ENCODE measurements at regions not wholly inside any gene's neighbourhood (a gene's known extent, or its start where the extent isn't known, plus 50 kb on each side); places are given as distances from the start of the nearest gene placed in this dataset.

DNA sequence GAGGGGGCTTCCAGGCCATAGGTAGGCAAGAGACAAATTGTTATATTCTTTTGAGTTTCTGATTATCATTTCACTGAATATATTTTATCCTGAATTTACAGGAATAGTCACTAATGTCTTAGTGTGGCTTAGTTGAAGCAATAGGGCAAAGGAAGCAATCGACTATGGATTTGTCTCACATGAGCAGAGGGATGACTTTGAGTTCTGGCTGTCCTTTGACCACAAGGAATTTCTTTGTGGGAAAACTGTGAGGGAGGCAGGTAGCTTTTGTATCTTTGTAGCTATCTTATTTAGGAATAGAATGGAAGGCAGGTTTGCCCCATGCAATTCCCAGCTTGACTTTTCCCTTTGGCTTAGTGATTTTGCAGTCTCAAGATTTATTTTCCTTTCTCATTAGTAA, 207.3 kb upstream of the ANXA10 start:
- TF ChIP-seq POLR2AphosphoS5 (IDR thresholded peaks at IDR 0.05) (no peak), POLR2A (IDR thresholded peaks at IDR 0.05) (no peak), CTCF (IDR thresholded peaks at IDR 0.05) (no peak)
